OCI-LY3 (cell line): ENCODE measurements at regions not wholly inside any gene's neighbourhood (a gene's known extent, or its start where the extent isn't known, plus 50 kb on each side); places are given as distances from the start of the nearest gene placed in this dataset.

Experiments
- CTCF ChIP-seq: fragments of 200-600, 300-600 bp; sonication (generic); IDR thresholded peaks from 2 replicates; pipeline ENCODE4 v1.5.1; 2014; ENCODE audit warnings: antibody characterized with exemption, low read length, low read depth
- EZH2phosphoT487 ChIP-seq: fragments of 200-600 bp; shearing (Covaris generic); IDR thresholded peaks from 2 replicates; pipeline ENCODE4 v1.6.1; 2018; ENCODE audit warnings: antibody characterized with exemption, mixed run types, low read depth

DNA sequence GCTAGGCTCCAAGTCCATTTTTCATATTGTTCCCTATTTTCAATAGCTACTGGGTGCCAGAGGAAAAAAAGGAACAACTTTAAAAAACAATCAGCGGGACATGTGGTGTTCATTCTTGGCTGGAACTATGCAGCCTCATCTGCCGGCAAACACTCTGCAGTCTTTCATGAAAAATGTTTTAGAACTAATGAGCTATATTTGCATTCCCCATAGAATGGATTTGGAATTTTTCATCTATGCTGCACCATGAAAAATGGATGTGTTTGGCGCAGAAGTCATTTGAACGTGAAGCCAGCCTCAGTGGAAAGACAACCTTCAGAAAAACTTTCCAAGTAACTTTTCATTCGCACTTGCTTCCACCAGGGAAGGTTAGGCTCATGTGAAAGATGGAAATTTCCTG lies 270.5 kb downstream of the SKAP2 start:
- no peak for TF ChIP-seq CTCF
- TF ChIP-seq EZH2phosphoT487, result no peak
